PC-3 (cell line): ENCODE measurements at regions not wholly inside any gene's neighbourhood (a gene's known extent, or its start where the extent isn't known, plus 50 kb on each side); places are given as distances from the start of the nearest gene placed in this dataset.

ENCODE experiments used
- ATAC-seq: fragments of 200-7000 bp; cut with Tn5 transposase; 2 replicates; pipeline ENCODE4 v1.9.1; 2020; ENCODE audit warnings: mild to moderate bottlenecking, moderate library complexity
- BruUV-seq: library from RNA; stranded (reverse); fragments of 400-500 nt; replicated peaks from 2 replicates; lab custom pipeline; 2021; lab: Mats Ljungman, UMichigan
- CTCF ChIA-PET: fragments of 300-600 bp; sonication (Branson Sonifier 250); formaldehyde crosslinking; loops from one replicate; lab custom pipeline; 2022; ENCODE audit warnings: antibody characterized with exemption; lab: Charles Lee
- POLR2A ChIA-PET: fragments of 300-600 bp; sonication (Branson Sonifier 250); formaldehyde crosslinking; loops from one replicate; lab custom pipeline; 2022; ENCODE audit warnings: antibody characterized with exemption; ENCODE audit not compliant: unreplicated experiment; lab: Charles Lee
- DNase-seq: peaks from one replicate; pipeline ENCODE4 v3.0.0-alpha.2; 2015
- H2AFZ ChIP-seq: fragments of 300-600 bp; sonication (generic); 2 replicates; pipeline ENCODE4 v1.6.0; 2016; ENCODE audit warnings: antibody characterized with exemption, low read length
- H3F3A ChIP-seq: fragments of 300-600 bp; sonication (generic); one replicate; pipeline ENCODE4 v1.6.0; 2017; ENCODE audit warnings: antibody characterized with exemption, low read length, control low read depth, mild to moderate bottlenecking; ENCODE audit not compliant: unreplicated experiment
- H3K27ac ChIP-seq: fragments of 300-600 bp; sonication (generic); 2 replicates; pipeline ENCODE4 v1.5.1; 2016; ENCODE audit warnings: mild to moderate bottlenecking, low read length
- H3K27me3 ChIP-seq: fragments of 300-600 bp; sonication (generic); 2 replicates; pipeline ENCODE4 v1.6.1; 2016; ENCODE audit warnings: low read length, mixed read lengths
- H3K36me3 ChIP-seq: fragments of 300-600 bp; sonication (generic); 2 replicates; pipeline ENCODE4 v1.6.1; 2016; ENCODE audit warnings: low read depth, mixed run types, low read length, mixed read lengths
- H3K4me1 ChIP-seq: fragments of 300-600 bp; sonication (generic); 2 replicates; pipeline ENCODE4 v1.5.1; 2016; ENCODE audit warnings: low read length; ENCODE audit not compliant: insufficient read depth
- H3K4me2 ChIP-seq: fragments of 300-600 bp; sonication (generic); 2 replicates; pipeline ENCODE4 v1.6.0; 2016; ENCODE audit warnings: low read length
- H3K4me3 ChIP-seq: fragments of 300-600 bp; sonication (generic); 2 replicates; pipeline ENCODE4 v1.5.1; 2016; ENCODE audit warnings: mild to moderate bottlenecking, low read length, mixed read lengths
- H3K79me2 ChIP-seq: fragments of 300-600 bp; sonication (generic); 2 replicates; pipeline ENCODE4 v1.6.1; 2017; ENCODE audit warnings: low read length, mixed read lengths
- H3K9ac ChIP-seq: fragments of 300-600 bp; sonication (generic); 2 replicates; pipeline ENCODE4 v1.6.0; 2016; ENCODE audit warnings: mild to moderate bottlenecking, low read length
- H3K9me2 ChIP-seq: fragments of 300-600 bp; sonication (generic); replicated peaks from 2 replicates; pipeline ENCODE4 v1.6.1; 2016; ENCODE audit warnings: mixed run types, low read length, mixed read lengths
- H3K9me3 ChIP-seq: fragments of 300-600 bp; sonication (generic); 2 replicates; pipeline ENCODE4 v1.6.1; 2016; ENCODE audit warnings: low read length, mixed read lengths
- H4K20me1 ChIP-seq: fragments of 300-600 bp; sonication (generic); 2 replicates; pipeline ENCODE4 v1.6.1; 2016; ENCODE audit warnings: low read length, mixed read lengths
- CTCF ChIP-seq: fragments of 300-600 bp; sonication (generic); conservative IDR thresholded peaks from 2 replicates; pipeline ENCODE4 v1.5.1; 2017; ENCODE audit warnings: antibody characterized with exemption, low read depth, mild to moderate bottlenecking, low read length
- EZH2 ChIP-seq: fragments of 300-600 bp; sonication (generic); IDR thresholded peaks from one replicate; pipeline ENCODE4 v1.6.1; 2017; ENCODE audit warnings: antibody characterized with exemption, mild to moderate bottlenecking, low read length; ENCODE audit not compliant: unreplicated experiment
- EZH2phosphoT487 ChIP-seq: fragments of 300-600 bp; sonication (generic); IDR thresholded peaks from 2 replicates; pipeline ENCODE4 v1.6.1; 2018; ENCODE audit warnings: mild to moderate bottlenecking, antibody characterized with exemption, low read length, borderline replicate concordance
- intact Hi-C: fragments of 100-400 bp; cut with micrococcal nuclease; formaldehyde crosslinking; loops from 2 replicates; pipeline ENCODE4 v1.9.0; 2023

DNA sequence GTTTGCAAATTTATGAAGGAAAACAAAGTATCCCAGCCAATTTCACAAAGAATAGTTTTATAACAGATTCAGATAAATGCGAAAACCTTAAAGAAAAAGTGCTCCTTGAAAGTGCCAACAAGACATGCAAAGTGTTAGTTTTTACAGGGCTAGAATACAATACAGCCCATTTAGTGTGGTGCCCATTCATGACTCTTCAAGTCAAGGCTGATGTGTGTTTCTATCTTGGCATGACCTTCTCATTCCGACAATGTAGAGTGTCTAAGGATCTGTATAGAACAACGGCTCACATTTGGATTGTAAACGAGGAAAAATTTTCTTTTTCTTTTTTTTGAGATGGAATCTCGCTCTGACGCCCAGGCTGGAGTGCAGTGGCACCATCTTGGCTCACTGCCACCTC lies 205.2 kb upstream of the SEMA6A start:
- Histone ChIP-seq H3K36me3 (no peaks in the 10 kb centered on the region), H2AFZ (no peak overlapping the region), H3K9me2 (no peaks in the 10 kb centered on the region), H3K9me3 (no peaks in the 10 kb centered on the region), H3K4me2 (no peak overlapping the region), H3K27me3 (no peaks in the 10 kb centered on the region), H3F3A (no peaks in the 10 kb centered on the region), H4K20me1 (no peaks in the 10 kb centered on the region), H3K4me3 (no peak overlapping the region), H3K4me1 (no peaks in the 10 kb centered on the region), H3K9ac (no peak overlapping the region), H3K27ac (no peak overlapping the region), H3K79me2 (no peaks in the 10 kb centered on the region)
- intact Hi-C loops, result no loop called here
- no peak for ATAC-seq
- ChIA-PET CTCF (no interaction called here), POLR2A (no interaction called here)
- TF ChIP-seq EZH2 (no peak), CTCF (no peak), EZH2phosphoT487 (no peak)
- DNase-seq, result no peak
- no TSS peak for BruUV-seq

GRCh38 chr5:116778651-116779280 lies 204.1 kb upstream of the SEMA6A start:
- intact Hi-C loops, result no loop called here
- no peaks in the 10 kb centered on the region for H3K27me3 ChIP-seq
- H3K4me1 ChIP-seq, result no peaks in the 10 kb centered on the region
- no peaks in the 10 kb centered on the region for H3K79me2 ChIP-seq
- H3K4me2 ChIP-seq, result no peak overlapping the region
- ATAC-seq (no peak), DNase-seq (no peak)
- ChIA-PET CTCF (no interaction called here), POLR2A (no interaction called here)
- H3F3A ChIP-seq, result no peaks in the 10 kb centered on the region
- no peaks in the 10 kb centered on the region for H3K9me2 ChIP-seq
- no peaks in the 10 kb centered on the region for H3K36me3 ChIP-seq
- no TSS peak for BruUV-seq
- no peaks in the 10 kb centered on the region for H3K9me3 ChIP-seq
- H3K4me3 ChIP-seq, result no peak overlapping the region
- no peak overlapping the region for H3K9ac ChIP-seq
- no peak for TF ChIP-seq CTCF
- no peak for TF ChIP-seq EZH2phosphoT487
- TF ChIP-seq EZH2, result no peak
- H2AFZ ChIP-seq, result no peak overlapping the region
- H4K20me1 ChIP-seq, result no peaks in the 10 kb centered on the region
- H3K27ac ChIP-seq, result no peak overlapping the region

GRCh38 chr5:116778032-116778431 lies 203.4 kb upstream of the SEMA6A start:
- CTCF ChIA-PET, result no interaction called here
- no peak overlapping the region for H3K4me3 ChIP-seq
- POLR2A ChIA-PET, result no interaction called here
- H2AFZ ChIP-seq, result no peak overlapping the region
- no peaks in the 10 kb centered on the region for H3F3A ChIP-seq
- ATAC-seq (no peak), DNase-seq (no peak)
- TF ChIP-seq CTCF (no peak), EZH2 (no peak)
- H3K27ac ChIP-seq, result no peak overlapping the region
- intact Hi-C loops, result no loop called here
- no peak overlapping the region for H3K9ac ChIP-seq
- H3K79me2 ChIP-seq, result no peaks in the 10 kb centered on the region
- no peaks in the 10 kb centered on the region for H3K9me3 ChIP-seq
- H3K4me2 ChIP-seq, result no peak overlapping the region
- BruUV-seq, result no TSS peak
- H3K4me1 ChIP-seq, result no peaks in the 10 kb centered on the region
- no peaks in the 10 kb centered on the region for H3K9me2 ChIP-seq
- no peaks in the 10 kb centered on the region for H4K20me1 ChIP-seq
- H3K27me3 ChIP-seq, result no peaks in the 10 kb centered on the region
- no peaks in the 10 kb centered on the region for H3K36me3 ChIP-seq
